GM19351 (cell line): ENCODE measurements at regions not wholly inside any gene's neighbourhood (a gene's known extent, or its start where the extent isn't known, plus 50 kb on each side); places are given as distances from the start of the nearest gene placed in this dataset.

Experiments used
- ATAC-seq: cut with Tn5 transposase; IDR thresholded peaks from one replicate; pipeline ENCODE4 v1.9.1; 2021; ENCODE audit warnings: mild to moderate bottlenecking, moderate library complexity; ENCODE audit not compliant: unreplicated experiment

GRCh38 chr17:72338304-72338703 lies 217.5 kb downstream of the SOX9 start:
- ATAC-seq = no peak

GRCh38 chr17:72338847-72339790 lies 218.3 kb downstream of the SOX9 start:
- ATAC-seq = no peak

- ATAC-seq = no peak
Measured at GRCh38 chr17:72340836-72341235, 220.0 kb downstream of the SOX9 start.

- no peak for ATAC-seq
Measured at GRCh38 chr17:72342061-72342460, 221.2 kb downstream of the SOX9 start.

- no peak for ATAC-seq
Measured at GRCh38 chr17:72342627-72343527, 222.1 kb downstream of the SOX9 start.

- ATAC-seq = no peak
Measured at GRCh38 chr17:72343911-72344310, 223.1 kb downstream of the SOX9 start.

GRCh38 chr17:72344613-72345012 lies 223.8 kb downstream of the SOX9 start:
- ATAC-seq = no peak

GRCh38 chr17:72345088-72345487 lies 224.3 kb downstream of the SOX9 start:
- no peak for ATAC-seq

- ATAC-seq = no peak
Measured at GRCh38 chr17:72345536-72345935, 224.7 kb downstream of the SOX9 start.

GRCh38 chr17:72346306-72346705 lies 225.5 kb downstream of the SOX9 start:
- ATAC-seq = no peak

- no peak for ATAC-seq
Measured at GRCh38 chr17:72349011-72349410, 228.2 kb downstream of the SOX9 start.

GRCh38 chr17:72349491-72349995 lies 228.7 kb downstream of the SOX9 start:
- ATAC-seq = no peak

- ATAC-seq = no peak
Measured at GRCh38 chr17:72350073-72350472, 229.3 kb downstream of the SOX9 start.

GRCh38 chr17:72351365-72351764 lies 230.5 kb downstream of the SOX9 start:
- ATAC-seq = no peak

GRCh38 chr17:72351884-72352346 lies 231.1 kb downstream of the SOX9 start:
- no peak for ATAC-seq

- no peak for ATAC-seq
Measured at GRCh38 chr17:72353502-72353901, 232.7 kb downstream of the SOX9 start.

GRCh38 chr17:72354071-72354470 lies 233.3 kb downstream of the SOX9 start:
- ATAC-seq = no peak

GRCh38 chr17:72357764-72358365 lies 237.0 kb downstream of the SOX9 start:
- no peak for ATAC-seq

GRCh38 chr17:72358465-72358864 lies 237.6 kb downstream of the SOX9 start:
- ATAC-seq = no peak

GRCh38 chr17:72359274-72359673 lies 238.5 kb downstream of the SOX9 start:
- ATAC-seq = no peak

GRCh38 chr17:72359811-72360210 lies 239.0 kb downstream of the SOX9 start:
- ATAC-seq = no peak
